Panc1 (cell line): ENCODE measurements at regions not wholly inside any gene's neighbourhood (a gene's known extent, or its start where the extent isn't known, plus 50 kb on each side); places are given as distances from the start of the nearest gene placed in this dataset.

Experiments
- ATAC-seq: fragments of 200-7000 bp; cut with Tn5 transposase; 2 replicates; pipeline ENCODE4 v1.9.1; 2020; ENCODE audit warnings: mild to moderate bottlenecking, moderate library complexity
- BruUV-seq: library from RNA; stranded (reverse); fragments of 400-500 nt; replicated peaks from 2 replicates; lab custom pipeline; 2021; lab: Mats Ljungman, UMichigan
- CTCF ChIA-PET: fragments of 300-600 bp; sonication (Branson Sonifier 250); formaldehyde crosslinking; loops from one replicate; lab custom pipeline; 2022; ENCODE audit warnings: antibody characterized with exemption; lab: Charles Lee
- POLR2A ChIA-PET: fragments of 300-600 bp; sonication (Branson Sonifier 250); formaldehyde crosslinking; loops from one replicate; lab custom pipeline; 2022; ENCODE audit warnings: antibody characterized with exemption; lab: Charles Lee
- DNase-seq: peaks from one replicate; pipeline ENCODE4 v3.0.0-alpha.2; 2010; ENCODE audit warnings: low read depth, low spot score
- H3K27ac ChIP-seq: 2 replicates; pipeline ENCODE4 v1.5.1; 2011; ENCODE audit warnings: mild to moderate bottlenecking, low read length, inconsistent platforms
- H3K27me3 ChIP-seq: fragments of 200-500 bp; sonication (Bioruptor generic); 2 replicates; pipeline ENCODE4 v1.6.0; 2014; ENCODE audit warnings: low read length, inconsistent platforms; ENCODE audit not compliant: control insufficient read depth, insufficient read depth
- H3K36me3 ChIP-seq: fragments of 200-500 bp; sonication (Bioruptor generic); 2 replicates; pipeline ENCODE4 v1.5.1; 2014; ENCODE audit warnings: inconsistent platforms, mild to moderate bottlenecking, low read length, moderate library complexity; ENCODE audit not compliant: control insufficient read depth, insufficient read depth
- H3K4me1 ChIP-seq: 2 replicates; pipeline ENCODE4 v1.5.1; 2011; ENCODE audit warnings: inconsistent platforms, mild to moderate bottlenecking, low read length, moderate library complexity; ENCODE audit not compliant: control insufficient read depth, insufficient read depth
- H3K4me3 ChIP-seq, 2 experiments: 2 replicates each; pipeline ENCODE4 v1.5.1; 2011 to 2012; ENCODE audit warnings: low read depth in 2 of 2, low read length in 2 of 2, mild to moderate bottlenecking in 2 of 2, inconsistent platforms in 1 of 2, moderate library complexity in 1 of 2
- H3K9me3 ChIP-seq: fragments of 200-500 bp; sonication (Bioruptor generic); 2 replicates; pipeline ENCODE4 v1.5.1; 2014; ENCODE audit warnings: low read depth, mild to moderate bottlenecking, inconsistent platforms, low read length, moderate library complexity; ENCODE audit not compliant: control insufficient read depth, insufficient read depth
- POLR2AphosphoS5 ChIP-seq: IDR thresholded peaks from 2 replicates; pipeline ENCODE4 v1.6.1; 2012; ENCODE audit warnings: mild to moderate bottlenecking, low read depth, low read length, moderate library complexity
- SIN3A ChIP-seq: IDR thresholded peaks from 2 replicates; pipeline ENCODE4 v1.6.1; 2012; ENCODE audit warnings: low read depth, mild to moderate bottlenecking, low read length, moderate library complexity, borderline replicate concordance; ENCODE audit not compliant: insufficient read depth
- TCF7L2 ChIP-seq: IDR thresholded peaks from 2 replicates; pipeline ENCODE4 v1.6.1; 2011; ENCODE audit warnings: mild to moderate bottlenecking, low read depth, low read length, inconsistent platforms
- in situ Hi-C: cut with HindIII; loops from 2 replicates; pipeline ENCODE4 v1.10.0; 2016; ENCODE audit warnings: low sequenced_read_pairs, low pct_unique_long_range_greater_than_20kb
- intact Hi-C: fragments of 100-400 bp; cut with micrococcal nuclease; formaldehyde crosslinking; loops from one replicate; pipeline ENCODE4 v1.10.0; 2022; ENCODE audit not compliant: unreplicated experiment
- TF ChIP-seq, protein P1 (sequence below), 2 experiments: IDR thresholded peaks; 2 replicates each; pipeline ENCODE4 v1.6.1; 2011 to 2012; ENCODE audit warnings: low read depth in 2 of 2, control low read depth in 1 of 2, low read length in 1 of 2, mild to moderate bottlenecking in 1 of 2, moderate library complexity in 1 of 2; ENCODE audit not compliant: insufficient read depth in 1 of 2
- TF ChIP-seq, protein P2 (sequence below): fragments of 450-650 bp; IDR thresholded peaks from 2 replicates; pipeline ENCODE4 v1.5.1; 2017; ENCODE audit warnings: mild to moderate bottlenecking

DNA sequence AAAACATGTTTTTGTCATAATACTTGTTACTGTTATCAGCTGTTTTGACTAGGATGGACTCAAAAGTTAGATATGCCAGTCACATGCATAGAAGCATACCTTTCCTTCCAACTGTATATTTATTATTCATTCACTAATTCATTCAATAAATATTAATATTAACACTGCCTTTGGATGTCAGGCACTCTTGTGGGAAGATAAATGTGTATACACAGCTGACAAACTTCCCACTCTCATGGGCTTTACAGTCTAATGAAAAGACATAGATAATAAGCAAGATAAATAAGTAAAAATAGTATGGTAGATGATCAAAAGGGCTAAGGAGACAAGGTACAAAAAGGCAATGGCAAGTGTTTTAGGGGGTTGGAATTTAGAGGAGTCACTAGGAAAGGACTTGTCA, 180.1 kb upstream of the SMIM30 start:
- in situ Hi-C loops (no loop called here), intact Hi-C loops (no loop called here)
- no peaks in the 10 kb centered on the region for H3K9me3 ChIP-seq
- BruUV-seq = no TSS peak
- POLR2A ChIA-PET = no interaction called here
- no peaks in the 10 kb centered on the region for H3K27me3 ChIP-seq
- H3K27ac ChIP-seq = no peak overlapping the region
- DNase-seq (no peak), ATAC-seq (no peak)
- no peak overlapping the region for H3K4me3 ChIP-seq
- no peaks in the 10 kb centered on the region for H3K4me1 ChIP-seq
- no peaks in the 10 kb centered on the region for H3K36me3 ChIP-seq
- TF ChIP-seq SIN3A = no peak
- no peak for TF ChIP-seq POLR2AphosphoS5
- TF ChIP-seq, protein P1, sequence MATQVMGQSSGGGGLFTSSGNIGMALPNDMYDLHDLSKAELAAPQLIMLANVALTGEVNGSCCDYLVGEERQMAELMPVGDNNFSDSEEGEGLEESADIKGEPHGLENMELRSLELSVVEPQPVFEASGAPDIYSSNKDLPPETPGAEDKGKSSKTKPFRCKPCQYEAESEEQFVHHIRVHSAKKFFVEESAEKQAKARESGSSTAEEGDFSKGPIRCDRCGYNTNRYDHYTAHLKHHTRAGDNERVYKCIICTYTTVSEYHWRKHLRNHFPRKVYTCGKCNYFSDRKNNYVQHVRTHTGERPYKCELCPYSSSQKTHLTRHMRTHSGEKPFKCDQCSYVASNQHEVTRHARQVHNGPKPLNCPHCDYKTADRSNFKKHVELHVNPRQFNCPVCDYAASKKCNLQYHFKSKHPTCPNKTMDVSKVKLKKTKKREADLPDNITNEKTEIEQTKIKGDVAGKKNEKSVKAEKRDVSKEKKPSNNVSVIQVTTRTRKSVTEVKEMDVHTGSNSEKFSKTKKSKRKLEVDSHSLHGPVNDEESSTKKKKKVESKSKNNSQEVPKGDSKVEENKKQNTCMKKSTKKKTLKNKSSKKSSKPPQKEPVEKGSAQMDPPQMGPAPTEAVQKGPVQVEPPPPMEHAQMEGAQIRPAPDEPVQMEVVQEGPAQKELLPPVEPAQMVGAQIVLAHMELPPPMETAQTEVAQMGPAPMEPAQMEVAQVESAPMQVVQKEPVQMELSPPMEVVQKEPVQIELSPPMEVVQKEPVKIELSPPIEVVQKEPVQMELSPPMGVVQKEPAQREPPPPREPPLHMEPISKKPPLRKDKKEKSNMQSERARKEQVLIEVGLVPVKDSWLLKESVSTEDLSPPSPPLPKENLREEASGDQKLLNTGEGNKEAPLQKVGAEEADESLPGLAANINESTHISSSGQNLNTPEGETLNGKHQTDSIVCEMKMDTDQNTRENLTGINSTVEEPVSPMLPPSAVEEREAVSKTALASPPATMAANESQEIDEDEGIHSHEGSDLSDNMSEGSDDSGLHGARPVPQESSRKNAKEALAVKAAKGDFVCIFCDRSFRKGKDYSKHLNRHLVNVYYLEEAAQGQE (IDR thresholded peaks at IDR 0.05; ENCODE audit: insufficient read depth in 1 of 2, low read depth in 2 of 2, low read length in 1 of 2) = no peak
- no peak for TF ChIP-seq TCF7L2
- TF ChIP-seq, protein P2, sequence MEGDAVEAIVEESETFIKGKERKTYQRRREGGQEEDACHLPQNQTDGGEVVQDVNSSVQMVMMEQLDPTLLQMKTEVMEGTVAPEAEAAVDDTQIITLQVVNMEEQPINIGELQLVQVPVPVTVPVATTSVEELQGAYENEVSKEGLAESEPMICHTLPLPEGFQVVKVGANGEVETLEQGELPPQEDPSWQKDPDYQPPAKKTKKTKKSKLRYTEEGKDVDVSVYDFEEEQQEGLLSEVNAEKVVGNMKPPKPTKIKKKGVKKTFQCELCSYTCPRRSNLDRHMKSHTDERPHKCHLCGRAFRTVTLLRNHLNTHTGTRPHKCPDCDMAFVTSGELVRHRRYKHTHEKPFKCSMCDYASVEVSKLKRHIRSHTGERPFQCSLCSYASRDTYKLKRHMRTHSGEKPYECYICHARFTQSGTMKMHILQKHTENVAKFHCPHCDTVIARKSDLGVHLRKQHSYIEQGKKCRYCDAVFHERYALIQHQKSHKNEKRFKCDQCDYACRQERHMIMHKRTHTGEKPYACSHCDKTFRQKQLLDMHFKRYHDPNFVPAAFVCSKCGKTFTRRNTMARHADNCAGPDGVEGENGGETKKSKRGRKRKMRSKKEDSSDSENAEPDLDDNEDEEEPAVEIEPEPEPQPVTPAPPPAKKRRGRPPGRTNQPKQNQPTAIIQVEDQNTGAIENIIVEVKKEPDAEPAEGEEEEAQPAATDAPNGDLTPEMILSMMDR = no peak
- CTCF ChIA-PET = no interaction called here

DNA sequence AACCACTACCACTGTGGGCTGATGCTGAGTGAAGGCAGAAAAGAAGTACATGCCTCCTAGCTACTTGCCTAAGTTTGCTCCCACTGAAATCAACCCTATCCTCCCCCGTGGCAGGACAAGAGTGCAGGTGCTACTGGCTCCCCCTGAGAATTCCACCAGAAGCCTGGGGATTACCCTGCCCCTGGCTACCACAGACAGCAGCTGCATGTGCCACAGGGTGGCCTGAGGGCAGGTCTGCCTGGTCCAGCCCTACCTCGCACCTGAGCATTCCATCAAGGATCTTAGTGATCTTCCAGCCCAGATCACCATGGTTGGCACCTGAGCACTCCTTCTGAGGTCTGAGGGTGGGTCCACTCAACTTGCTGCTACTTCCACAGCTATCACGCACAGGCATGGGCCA, 176.4 kb upstream of the SMIM30 start:
- H3K27ac ChIP-seq = no peak overlapping the region
- TF ChIP-seq POLR2AphosphoS5 = no peak
- H3K4me1 ChIP-seq = no peaks in the 10 kb centered on the region
- no peaks in the 10 kb centered on the region for H3K9me3 ChIP-seq
- ChIA-PET CTCF (no interaction called here), POLR2A (no interaction called here)
- no peak overlapping the region for H3K4me3 ChIP-seq
- no TSS peak for BruUV-seq
- DNase-seq = no peak
- no peak for ATAC-seq
- intact Hi-C loops = no loop called here
- in situ Hi-C loops = no loop called here
- H3K27me3 ChIP-seq = no peaks in the 10 kb centered on the region
- no peaks in the 10 kb centered on the region for H3K36me3 ChIP-seq

DNA sequence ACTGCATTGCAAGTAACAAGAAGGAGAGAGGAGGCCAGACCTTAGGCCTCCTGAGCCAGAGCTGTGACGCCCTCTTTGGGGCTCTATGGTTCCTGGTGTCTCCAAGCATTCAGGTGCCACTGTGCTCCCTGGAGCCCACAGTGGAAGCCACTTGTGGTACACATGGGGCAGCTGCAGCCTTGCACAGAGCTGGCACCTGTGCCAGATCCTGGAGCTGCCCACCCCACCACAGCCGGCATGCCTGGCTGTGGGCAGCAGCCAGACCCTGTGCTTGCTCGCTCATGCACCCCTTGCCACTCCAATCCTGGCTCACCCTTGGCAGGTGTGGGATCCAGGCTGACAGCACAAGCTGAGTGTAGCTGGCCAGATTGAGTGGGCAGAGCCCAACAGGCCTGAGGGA, 173.8 kb upstream of the SMIM30 start:
- Histone ChIP-seq H3K36me3 (no peaks in the 10 kb centered on the region), H3K27me3 (no peaks in the 10 kb centered on the region), H3K27ac (no peak overlapping the region), H3K4me3 (no peak overlapping the region), H3K9me3 (no peaks in the 10 kb centered on the region), H3K4me1 (no peaks in the 10 kb centered on the region)
- no TSS peak for BruUV-seq
- CTCF ChIA-PET = no interaction called here
- no peak for TF ChIP-seq SIN3A
- TF ChIP-seq, protein P2 = no peak
- TF ChIP-seq, protein P1 (IDR thresholded peaks at IDR 0.05; ENCODE audit: insufficient read depth in 1 of 2, low read depth in 2 of 2, low read length in 1 of 2) = no peak
- TF ChIP-seq POLR2AphosphoS5 = no peak
- TF ChIP-seq TCF7L2 = no peak
- intact Hi-C loops (no loop called here), in situ Hi-C loops (no loop called here)
- ATAC-seq (no peak), DNase-seq (no peak)
- POLR2A ChIA-PET = no interaction called here
